ENCODE measurements at regions not wholly inside any gene's neighbourhood (a gene's known extent, or its start where the extent isn't known, plus 50 kb on each side); places are given as distances from the start of the nearest gene placed in this dataset.
A peak's percentile ranks its signal among the peaks of the same experiment; 100 is the strongest.

GRCh38 chr5:135192351-135192750 is 158.3 kb upstream of the PITX1 start:
- peaks cover 24% of the 10 kb centered on the region for H3K27me3 ChIP-seq (ENCODE audit: control insufficient read depth, insufficient read depth, low read length)
- TF ChIP-seq CTCF (IDR thresholded peaks at IDR 0.05; ENCODE audit: insufficient read depth, low read length, poor library complexity, severe bottlenecking) = no peak

GRCh38 chr5:135191084-135191826 is 157.2 kb upstream of the PITX1 start:
- H3K4me3 ChIP-seq (ENCODE audit: low read depth, low read length) = peak overlapping the region; percentile 45
- H3K27me3 ChIP-seq (ENCODE audit: control insufficient read depth, insufficient read depth, low read length) = peaks cover 24% of the 10 kb centered on the region
- peak; percentile 99 for TF ChIP-seq CTCF (IDR thresholded peaks at IDR 0.05; ENCODE audit: insufficient read depth, low read length, poor library complexity, severe bottlenecking)
- H3K36me3 ChIP-seq (ENCODE audit: control insufficient read depth, insufficient read depth, low read length) = no peaks in the 10 kb centered on the region
- peak; percentile 43 for DNase-seq (ENCODE audit: low read depth)

More at GRCh38 chr5:135192351-135192750, 158.3 kb upstream of the PITX1 start:
- DNase-seq (ENCODE audit: low read depth) = no peak
- no peak overlapping the region for H3K4me3 ChIP-seq (ENCODE audit: low read depth, low read length)
- H3K36me3 ChIP-seq (ENCODE audit: control insufficient read depth, insufficient read depth, low read length) = no peaks in the 10 kb centered on the region

DNA sequence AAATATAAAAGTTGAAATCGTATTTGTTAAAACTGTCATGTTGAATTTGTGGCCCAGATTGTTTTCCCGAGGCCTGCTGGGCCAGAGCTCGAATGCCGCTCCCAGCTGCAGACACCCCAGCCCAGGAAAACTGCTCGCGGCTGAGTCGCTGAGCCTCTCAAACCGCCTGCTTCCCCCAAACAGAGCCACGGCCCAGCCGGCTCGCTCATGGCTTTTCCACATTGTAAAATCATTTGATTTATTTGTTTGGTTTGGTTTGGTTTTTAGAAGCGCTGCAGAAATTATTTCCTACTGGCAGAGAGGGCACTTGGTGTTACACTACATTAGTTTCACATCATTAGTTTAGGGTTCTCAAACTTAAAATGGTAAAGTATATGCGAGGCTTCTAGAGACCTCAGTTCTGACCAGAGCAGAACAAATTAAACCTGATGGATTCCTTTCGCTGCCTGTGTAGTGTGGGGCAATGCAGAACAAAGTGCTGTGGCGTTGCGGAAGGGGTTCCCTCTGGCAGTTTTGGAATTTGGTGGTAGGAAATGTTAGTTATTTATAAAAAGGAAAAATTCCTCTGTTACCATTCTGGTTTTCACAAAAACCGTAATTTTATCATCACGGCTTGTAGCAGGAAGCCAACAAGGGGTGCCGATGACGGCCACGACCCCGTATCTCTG is 156.5 kb upstream of the PITX1 start:
- Histone ChIP-seq H3K36me3 (ENCODE audit: control insufficient read depth, insufficient read depth, low read length) (no peaks in the 10 kb centered on the region), H3K27me3 (ENCODE audit: control insufficient read depth, insufficient read depth, low read length) (peaks cover 24% of the 10 kb centered on the region), H3K4me3 (ENCODE audit: low read depth, low read length) (peak overlapping the region; percentile 45)
- no peak for DNase-seq (ENCODE audit: low read depth)
- no peak for TF ChIP-seq CTCF (IDR thresholded peaks at IDR 0.05; ENCODE audit: insufficient read depth, low read length, poor library complexity, severe bottlenecking)

- no peak overlapping the region for H3K4me3 ChIP-seq (ENCODE audit: low read depth, low read length)
- no peaks in the 10 kb centered on the region for H3K36me3 ChIP-seq (ENCODE audit: control insufficient read depth, insufficient read depth, low read length)
- TF ChIP-seq CTCF (IDR thresholded peaks at IDR 0.05; ENCODE audit: insufficient read depth, low read length, poor library complexity, severe bottlenecking) = no peak
- peaks cover 24% of the 10 kb centered on the region for H3K27me3 ChIP-seq (ENCODE audit: control insufficient read depth, insufficient read depth, low read length)
- DNase-seq (ENCODE audit: low read depth) = no peak
These were observed 155.0 kb upstream of the PITX1 start for GRCh38 chr5:135189024-135189423.

- Histone ChIP-seq H3K36me3 (ENCODE audit: control insufficient read depth, insufficient read depth, low read length) (no peaks in the 10 kb centered on the region), H3K27me3 (ENCODE audit: control insufficient read depth, insufficient read depth, low read length) (peaks cover 24% of the 10 kb centered on the region), H3K4me3 (ENCODE audit: low read depth, low read length) (no peak overlapping the region)
- no peak for TF ChIP-seq CTCF (IDR thresholded peaks at IDR 0.05; ENCODE audit: insufficient read depth, low read length, poor library complexity, severe bottlenecking)
- no peak for DNase-seq (ENCODE audit: low read depth)
These were observed 154.3 kb upstream of the PITX1 start for GRCh38 chr5:135188233-135188914.
